ENCODE measurements at regions not wholly inside any gene's neighbourhood (a gene's known extent, or its start where the extent isn't known, plus 50 kb on each side); places are given as distances from the start of the nearest gene placed in this dataset.

DNA sequence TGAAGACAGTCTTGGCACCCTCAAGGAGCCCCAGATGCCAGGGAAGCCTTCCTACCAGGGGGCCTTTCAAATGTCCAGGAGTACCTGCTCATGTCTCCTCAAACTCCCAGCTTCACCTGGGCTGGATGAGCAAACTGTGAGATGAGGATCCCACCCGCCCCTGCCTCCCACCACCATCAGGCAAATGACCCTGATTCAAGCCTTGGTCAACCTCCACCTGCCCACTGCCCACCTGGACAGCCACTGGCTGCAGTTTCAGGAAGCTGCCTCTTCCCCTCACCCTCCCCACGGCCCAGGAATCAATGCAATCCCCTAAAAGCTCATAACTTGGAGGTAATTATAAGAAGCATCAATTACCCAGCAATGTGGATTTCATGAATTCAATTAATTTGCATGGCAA is 122.7 kb downstream of the BUD13 start:
- Histone ChIP-seq H3K36me3 (no peaks in the 10 kb centered on the region), H3K4me1 (no peaks in the 10 kb centered on the region), H3K4me3 (no peak overlapping the region), H3K9me3 (no peaks in the 10 kb centered on the region), H3K27me3 (peaks cover 4% of the 10 kb centered on the region), H3K27ac (no peak overlapping the region)
- no peak for DNase-seq (ENCODE audit: low spot score in 2 of 2)
- WGBS = 79% methylated on average over 2 of the region's 2 CpGs
- no peak for TF ChIP-seq POLR2A (IDR thresholded peaks at IDR 0.05)
- TF ChIP-seq, protein P1, sequence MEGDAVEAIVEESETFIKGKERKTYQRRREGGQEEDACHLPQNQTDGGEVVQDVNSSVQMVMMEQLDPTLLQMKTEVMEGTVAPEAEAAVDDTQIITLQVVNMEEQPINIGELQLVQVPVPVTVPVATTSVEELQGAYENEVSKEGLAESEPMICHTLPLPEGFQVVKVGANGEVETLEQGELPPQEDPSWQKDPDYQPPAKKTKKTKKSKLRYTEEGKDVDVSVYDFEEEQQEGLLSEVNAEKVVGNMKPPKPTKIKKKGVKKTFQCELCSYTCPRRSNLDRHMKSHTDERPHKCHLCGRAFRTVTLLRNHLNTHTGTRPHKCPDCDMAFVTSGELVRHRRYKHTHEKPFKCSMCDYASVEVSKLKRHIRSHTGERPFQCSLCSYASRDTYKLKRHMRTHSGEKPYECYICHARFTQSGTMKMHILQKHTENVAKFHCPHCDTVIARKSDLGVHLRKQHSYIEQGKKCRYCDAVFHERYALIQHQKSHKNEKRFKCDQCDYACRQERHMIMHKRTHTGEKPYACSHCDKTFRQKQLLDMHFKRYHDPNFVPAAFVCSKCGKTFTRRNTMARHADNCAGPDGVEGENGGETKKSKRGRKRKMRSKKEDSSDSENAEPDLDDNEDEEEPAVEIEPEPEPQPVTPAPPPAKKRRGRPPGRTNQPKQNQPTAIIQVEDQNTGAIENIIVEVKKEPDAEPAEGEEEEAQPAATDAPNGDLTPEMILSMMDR (IDR thresholded peaks at IDR 0.05) = no peak
- no peak for TF ChIP-seq EP300 (IDR thresholded peaks at IDR 0.05)
- TF ChIP-seq POLR2AphosphoS5 (IDR thresholded peaks at IDR 0.05) = no peak

DNA sequence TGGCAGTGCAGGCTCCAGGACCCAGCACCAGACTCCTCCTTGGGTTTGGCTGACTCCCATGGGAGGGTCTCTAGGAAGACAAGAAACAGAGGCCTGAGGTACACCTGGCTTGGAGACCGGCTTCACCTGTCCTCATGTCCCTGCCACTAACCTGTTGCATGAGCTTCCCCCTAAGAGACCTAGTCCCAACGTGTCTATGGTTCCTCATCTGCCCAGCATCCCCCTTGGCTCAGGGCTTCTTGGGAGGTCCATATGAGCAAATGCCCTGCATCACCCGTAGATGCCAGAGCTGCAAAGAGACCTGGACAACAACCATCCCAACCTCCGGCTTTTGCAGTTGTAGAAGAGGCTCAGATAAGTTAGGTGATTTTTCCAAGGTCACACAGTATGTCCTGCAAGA is 123.5 kb downstream of the BUD13 start:
- DNase-seq (ENCODE audit: low spot score in 2 of 2) = no peak
- Histone ChIP-seq H3K27me3 (peaks cover 4% of the 10 kb centered on the region), H3K4me3 (no peak overlapping the region), H3K4me1 (no peaks in the 10 kb centered on the region), H3K27ac (no peak overlapping the region), H3K9me3 (no peaks in the 10 kb centered on the region), H3K36me3 (no peaks in the 10 kb centered on the region)
- WGBS = 91% methylated on average over 4 of the region's 4 CpGs
- TF ChIP-seq POLR2A (IDR thresholded peaks at IDR 0.05) (no peak), POLR2AphosphoS5 (IDR thresholded peaks at IDR 0.05) (no peak), EP300 (IDR thresholded peaks at IDR 0.05) (no peak)
- TF ChIP-seq, protein P1 (IDR thresholded peaks at IDR 0.05) = no peak

DNA sequence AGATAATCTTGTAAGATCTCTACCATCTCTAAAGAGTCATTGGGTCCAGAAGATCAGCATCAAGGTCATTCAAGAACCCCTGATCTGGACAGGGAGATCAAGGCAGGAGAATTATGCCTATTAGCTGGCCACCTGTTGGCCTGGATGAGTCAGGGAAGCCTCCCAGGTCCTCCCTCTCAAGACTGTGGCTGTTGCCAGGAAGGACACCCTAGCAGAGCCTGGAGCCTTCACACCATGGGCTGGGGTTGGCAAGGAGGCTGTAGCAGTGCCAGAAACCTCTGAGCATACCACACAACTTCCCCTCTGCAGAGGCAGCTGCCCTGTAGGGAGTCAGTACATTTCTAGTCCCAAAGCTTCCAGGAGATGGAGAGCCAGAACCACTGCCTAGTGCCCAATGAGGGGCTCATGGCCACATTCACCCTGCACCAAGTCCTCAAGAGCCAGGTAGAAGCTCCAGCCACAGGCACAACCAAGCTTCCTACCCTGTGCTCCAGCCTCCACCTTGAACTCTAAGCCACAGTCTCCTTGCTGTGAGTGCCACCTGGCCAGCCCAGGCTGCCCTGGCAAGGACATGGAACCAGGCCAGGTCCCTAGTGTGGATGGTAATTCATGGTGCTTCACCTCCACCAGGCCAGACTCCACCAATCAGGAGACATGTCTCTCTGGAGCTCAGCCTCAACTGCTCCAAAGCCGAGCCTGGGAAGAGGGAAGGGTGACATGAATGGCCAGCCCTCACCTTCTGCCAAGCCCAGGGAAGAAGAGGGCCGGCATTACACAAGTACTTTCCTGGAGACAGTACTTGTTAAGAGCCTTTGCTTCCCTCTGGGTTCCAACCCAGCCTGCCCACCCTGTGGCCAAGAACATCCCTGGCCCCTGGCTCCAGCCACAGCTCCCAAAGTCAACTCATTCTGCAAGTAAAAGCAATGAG is 124.3 kb downstream of the BUD13 start:
- H3K36me3 ChIP-seq = no peaks in the 10 kb centered on the region
- H3K4me3 ChIP-seq = no peak overlapping the region
- no peaks in the 10 kb centered on the region for H3K4me1 ChIP-seq
- no peaks in the 10 kb centered on the region for H3K9me3 ChIP-seq
- TF ChIP-seq, protein P1 (IDR thresholded peaks at IDR 0.05) = no peak
- no peak for TF ChIP-seq POLR2AphosphoS5 (IDR thresholded peaks at IDR 0.05)
- no peak for TF ChIP-seq POLR2A (IDR thresholded peaks at IDR 0.05)
- no peak for TF ChIP-seq EP300 (IDR thresholded peaks at IDR 0.05)
- no CpG with 5 or more reads among the region's 2 CpGs for WGBS
- H3K27ac ChIP-seq = no peak overlapping the region
- no peak for DNase-seq (ENCODE audit: low spot score in 2 of 2)
- peaks cover 6% of the 10 kb centered on the region for H3K27me3 ChIP-seq

DNA sequence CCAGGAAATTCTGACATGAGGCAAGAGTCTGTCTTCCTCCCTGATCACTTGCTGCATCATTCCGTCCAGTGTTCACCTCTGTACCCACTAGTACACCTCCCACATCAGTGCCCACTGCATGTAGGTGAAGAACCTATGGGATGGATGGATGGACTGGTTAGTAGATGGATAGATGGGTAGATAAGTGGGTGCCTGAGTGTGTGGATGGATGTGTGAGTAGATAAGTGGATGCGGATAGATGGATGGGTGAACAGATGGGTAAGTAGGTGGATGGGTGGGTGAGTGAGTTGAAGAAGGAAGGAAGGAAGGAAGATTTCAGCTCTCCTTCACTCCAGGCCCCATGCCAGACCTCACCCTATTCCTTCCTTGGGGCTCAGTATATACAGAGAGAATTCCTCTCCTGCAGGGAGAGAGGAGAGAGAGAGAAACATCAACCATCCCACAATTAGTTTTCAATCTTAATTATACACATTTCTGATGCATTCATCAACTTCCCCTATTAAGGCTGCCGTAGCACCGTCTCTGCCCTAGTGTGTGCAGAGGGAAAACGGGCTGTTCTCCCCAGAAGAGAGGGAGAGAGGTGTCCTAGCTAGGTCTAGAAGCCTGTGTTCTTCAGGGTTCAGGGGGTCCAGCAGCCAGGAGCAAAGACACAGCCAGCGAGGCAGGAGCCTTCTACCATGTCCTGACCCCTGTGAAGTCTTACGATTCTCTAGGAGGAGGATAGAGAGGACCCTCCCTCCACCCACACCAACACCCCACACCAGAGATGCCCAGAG is 125.3 kb downstream of the BUD13 start:
- Histone ChIP-seq H3K4me3 (no peak overlapping the region), H3K27ac (no peak overlapping the region), H3K36me3 (no peaks in the 10 kb centered on the region), H3K27me3 (peaks cover 14% of the 10 kb centered on the region), H3K9me3 (no peaks in the 10 kb centered on the region), H3K4me1 (no peaks in the 10 kb centered on the region)
- WGBS = 95% methylated on average over 7 of the region's 7 CpGs
- DNase-seq (ENCODE audit: low spot score in 2 of 2) = no peak
- TF ChIP-seq POLR2A (IDR thresholded peaks at IDR 0.05) (no peak), EP300 (IDR thresholded peaks at IDR 0.05) (no peak), POLR2AphosphoS5 (IDR thresholded peaks at IDR 0.05) (no peak)
- TF ChIP-seq, protein P1 (IDR thresholded peaks at IDR 0.05) = no peak

DNA sequence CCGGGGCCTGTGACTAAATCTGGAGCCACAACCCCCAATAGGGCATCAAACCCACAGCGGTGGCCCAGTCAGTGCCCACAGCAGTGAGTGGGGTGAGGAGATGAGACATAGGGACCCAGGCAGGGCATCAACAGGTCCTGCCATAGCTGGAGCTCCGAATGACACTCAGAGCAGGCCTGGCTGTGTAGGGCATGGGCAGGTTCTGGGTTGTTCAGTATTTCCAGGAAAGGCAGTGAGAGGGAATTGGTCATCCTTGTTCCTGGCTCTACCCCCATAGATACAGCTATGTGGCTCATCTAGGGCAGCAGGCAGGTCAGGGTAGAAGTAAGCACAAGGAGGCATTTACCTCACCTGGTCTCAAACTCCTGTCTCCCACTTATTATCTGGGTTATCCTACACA is 126.6 kb downstream of the BUD13 start:
- 94% methylated on average over 2 of the region's 3 CpGs for WGBS

More for the DNA sequence above, 126.6 kb downstream of the BUD13 start:
- no peak overlapping the region for H3K27ac ChIP-seq
- H3K27me3 ChIP-seq = peaks cover 23% of the 10 kb centered on the region
- DNase-seq (ENCODE audit: low spot score in 2 of 2) = no peak
- H3K4me1 ChIP-seq = no peaks in the 10 kb centered on the region
- no peaks in the 10 kb centered on the region for H3K9me3 ChIP-seq
- no peak overlapping the region for H3K4me3 ChIP-seq
- TF ChIP-seq EP300 (IDR thresholded peaks at IDR 0.05) (no peak), POLR2AphosphoS5 (IDR thresholded peaks at IDR 0.05) (no peak), POLR2A (IDR thresholded peaks at IDR 0.05) (no peak)
- TF ChIP-seq, protein P1 (IDR thresholded peaks at IDR 0.05) = no peak
- no peaks in the 10 kb centered on the region for H3K36me3 ChIP-seq

Measured in suprapubic skin (tissue), 4 donors.